SK-N-MC (cell line): ENCODE measurements at regions not wholly inside any gene's neighbourhood (a gene's known extent, or its start where the extent isn't known, plus 50 kb on each side); places are given as distances from the start of the nearest gene placed in this dataset.

Source experiments
- DNase-seq: peaks from one replicate; pipeline ENCODE4 v3.0.0-alpha.2; 2011; ENCODE audit warnings: low read depth, low spot score
- H3K27ac ChIP-seq: fragments of 200-600 bp; sonication (generic); 2 replicates; pipeline ENCODE4 v1.5.1; 2016; ENCODE audit warnings: mixed run types
- H3K36me3 ChIP-seq: fragments of 200-600 bp; sonication (generic); 2 replicates; pipeline ENCODE4 v1.6.1; 2017; ENCODE audit warnings: antibody characterized with exemption, low read length, mixed read lengths; ENCODE audit not compliant: insufficient read depth
- H3K4me3 ChIP-seq: fragments of 200-600 bp; sonication (generic); 2 replicates; pipeline ENCODE4 v1.5.1; 2016
- H3K9ac ChIP-seq: fragments of 200-600 bp; sonication (generic); 2 replicates; pipeline ENCODE4 v1.8.0; 2017; ENCODE audit warnings: mixed run types, mixed read lengths; ENCODE audit not compliant: insufficient read length
- H3K9me3 ChIP-seq: fragments of 200-600 bp; sonication (generic); 2 replicates; pipeline ENCODE4 v1.6.1; 2017; ENCODE audit warnings: low read depth, mild to moderate bottlenecking, antibody characterized with exemption, low read length, moderate library complexity, mixed read lengths
- EZH2 ChIP-seq: fragments of 200-600 bp; sonication (generic); IDR thresholded peaks from one replicate; pipeline ENCODE4 v1.6.1; 2017; ENCODE audit warnings: antibody characterized with exemption
- FOXP2 ChIP-seq: optimal IDR thresholded peaks from 2 replicates; pipeline ENCODE3; 2011; ENCODE audit warnings: mild to moderate bottlenecking, moderate library complexity; ENCODE audit not compliant: insufficient read depth; ENCODE audit errors: extremely low read length, control extremely low read depth
- POLR2AphosphoS5 ChIP-seq: IDR thresholded peaks from 2 replicates; pipeline ENCODE4 v1.6.1; 2012; ENCODE audit warnings: mild to moderate bottlenecking, low read depth, low read length, borderline replicate concordance

GRCh38 chr6:108768166-108768555, 80.1 kb upstream of the ARMC2 start:
- Histone ChIP-seq H3K9ac (no peak overlapping the region), H3K4me3 (no peak overlapping the region), H3K27ac (no peak overlapping the region), H3K9me3 (no peaks in the 10 kb centered on the region), H3K36me3 (no peaks in the 10 kb centered on the region)
- TF ChIP-seq POLR2AphosphoS5 (no peak), EZH2 (no peak), FOXP2 (no peak)
- no peak for DNase-seq

DNA sequence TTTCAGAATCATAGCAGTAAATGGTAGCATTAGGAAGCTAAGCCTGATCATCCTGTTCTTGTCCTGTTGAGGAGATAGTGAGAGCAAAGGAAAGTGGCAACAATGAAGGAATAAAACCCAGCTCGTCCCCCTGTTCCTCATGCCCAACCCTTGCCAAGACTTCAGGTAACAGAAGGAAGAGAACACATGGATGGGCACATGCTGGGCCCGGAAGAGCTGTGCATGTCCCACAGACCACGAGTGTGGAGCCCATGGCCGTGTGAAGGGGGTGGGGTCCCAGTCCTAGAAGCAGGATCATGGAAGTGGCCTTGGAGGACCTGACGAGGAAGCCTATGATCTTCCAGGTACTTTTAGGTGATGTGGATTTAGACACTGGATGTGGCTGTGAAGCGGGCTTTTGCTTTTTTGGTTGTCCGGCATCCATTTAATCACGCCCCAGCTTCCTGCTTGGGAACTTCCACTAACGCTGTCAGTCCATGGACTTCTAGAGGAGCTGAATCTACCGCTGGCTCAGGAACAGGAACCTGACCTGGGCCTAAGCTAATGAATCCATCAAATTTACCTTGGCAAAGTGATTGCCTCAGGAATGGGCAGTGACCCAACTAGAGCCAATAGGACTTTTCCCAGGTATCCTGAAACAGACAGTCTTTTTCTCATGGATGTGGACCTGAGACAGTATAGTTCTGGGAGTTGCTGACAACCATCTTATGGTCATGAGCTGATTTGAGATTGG, 79.3 kb upstream of the ARMC2 start:
- TF ChIP-seq FOXP2: no peak
- no peak for TF ChIP-seq EZH2
- no peak for DNase-seq
- no peaks in the 10 kb centered on the region for H3K36me3 ChIP-seq
- no peak overlapping the region for H3K9ac ChIP-seq
- H3K4me3 ChIP-seq: no peak overlapping the region
- H3K27ac ChIP-seq: no peak overlapping the region
- H3K9me3 ChIP-seq: no peaks in the 10 kb centered on the region

DNA sequence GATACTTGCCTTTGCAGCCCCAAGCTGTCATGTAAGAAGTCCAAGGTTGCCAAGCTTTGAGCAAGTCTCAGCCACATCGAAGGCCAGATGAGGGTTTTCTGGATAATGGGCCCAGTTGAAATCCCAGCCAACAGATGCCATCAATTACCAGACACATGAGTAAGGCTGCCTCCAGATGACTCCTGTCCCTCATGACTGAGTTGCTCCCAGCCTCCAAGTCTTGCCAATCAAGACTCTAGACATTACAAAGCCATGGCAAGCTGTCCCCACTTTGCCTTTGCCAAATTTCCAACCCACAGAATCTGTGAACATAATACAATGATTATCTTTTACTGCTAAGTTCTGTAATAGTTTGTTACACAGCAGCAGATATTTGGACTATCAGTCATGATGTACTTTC, 76.8 kb upstream of the ARMC2 start:
- Histone ChIP-seq H3K27ac (no peak overlapping the region), H3K4me3 (no peak overlapping the region), H3K9ac (no peak overlapping the region), H3K36me3 (no peaks in the 10 kb centered on the region), H3K9me3 (no peaks in the 10 kb centered on the region)
- no peak for TF ChIP-seq POLR2AphosphoS5
- no peak for TF ChIP-seq FOXP2
- TF ChIP-seq EZH2: no peak
- DNase-seq: no peak

DNA sequence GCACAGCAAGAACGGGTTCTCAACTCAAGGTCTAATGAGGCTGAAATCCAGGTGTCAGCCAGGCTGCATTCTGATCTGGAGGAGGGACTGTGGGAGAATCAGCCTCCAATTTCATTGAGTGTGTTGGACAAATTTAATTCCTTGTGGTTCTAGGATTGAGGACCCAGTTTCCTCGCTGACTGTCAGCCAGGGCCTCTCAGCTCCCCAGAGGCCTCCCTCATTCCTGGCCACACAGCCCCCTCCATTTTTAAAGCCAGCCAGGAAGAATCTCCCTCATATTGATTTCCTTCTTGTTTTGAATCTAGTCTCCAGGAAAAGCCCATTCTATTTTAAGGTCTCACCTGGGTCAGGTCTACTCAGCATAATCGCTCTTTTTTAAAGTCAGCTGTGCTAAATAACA, 73.7 kb upstream of the ARMC2 start:
- Histone ChIP-seq H3K9ac (no peak overlapping the region), H3K36me3 (no peaks in the 10 kb centered on the region), H3K4me3 (no peak overlapping the region), H3K27ac (no peak overlapping the region), H3K9me3 (no peaks in the 10 kb centered on the region)
- no peak for TF ChIP-seq EZH2
- TF ChIP-seq POLR2AphosphoS5: no peak
- no peak for TF ChIP-seq FOXP2
- no peak for DNase-seq

DNA sequence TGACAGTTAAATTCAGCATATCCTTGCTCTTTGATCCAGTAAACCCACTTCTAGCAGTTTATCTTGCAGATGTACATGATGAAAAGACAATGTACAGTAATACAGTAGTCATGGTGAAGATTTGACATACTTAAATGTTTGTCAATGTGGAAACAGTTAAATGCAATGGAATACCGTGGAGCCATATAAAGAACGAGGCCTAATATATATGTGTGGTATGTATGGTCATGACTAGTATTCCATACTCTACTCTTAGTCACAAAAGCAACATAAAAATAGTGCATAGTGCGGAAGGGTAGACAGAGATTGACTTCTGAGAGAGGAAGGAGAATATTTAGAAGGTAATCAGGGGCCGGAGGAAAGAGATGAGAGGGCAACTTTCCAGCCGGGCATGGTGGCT, 70.7 kb upstream of the ARMC2 start:
- no peak for TF ChIP-seq EZH2
- TF ChIP-seq POLR2AphosphoS5: no peak
- TF ChIP-seq FOXP2: no peak
- Histone ChIP-seq H3K36me3 (no peaks in the 10 kb centered on the region), H3K9ac (no peak overlapping the region), H3K9me3 (no peaks in the 10 kb centered on the region), H3K27ac (no peak overlapping the region), H3K4me3 (no peak overlapping the region)
- DNase-seq: no peak

- DNase-seq: no peak
- no peaks in the 10 kb centered on the region for H3K36me3 ChIP-seq
- H3K4me3 ChIP-seq: no peak overlapping the region
- no peak overlapping the region for H3K9ac ChIP-seq
- H3K27ac ChIP-seq: no peak overlapping the region
- TF ChIP-seq FOXP2: no peak
- no peak for TF ChIP-seq POLR2AphosphoS5
- TF ChIP-seq EZH2: no peak
- no peaks in the 10 kb centered on the region for H3K9me3 ChIP-seq
Measured at GRCh38 chr6:108778421-108779186, 69.6 kb upstream of the ARMC2 start.

GRCh38 chr6:108779536-108780275, 68.5 kb upstream of the ARMC2 start:
- H3K9ac ChIP-seq: no peak overlapping the region
- no peaks in the 10 kb centered on the region for H3K36me3 ChIP-seq
- no peaks in the 10 kb centered on the region for H3K9me3 ChIP-seq
- no peak for TF ChIP-seq FOXP2
- no peak for TF ChIP-seq EZH2
- no peak for TF ChIP-seq POLR2AphosphoS5
- no peak overlapping the region for H3K4me3 ChIP-seq
- DNase-seq: no peak
- no peak overlapping the region for H3K27ac ChIP-seq

DNA sequence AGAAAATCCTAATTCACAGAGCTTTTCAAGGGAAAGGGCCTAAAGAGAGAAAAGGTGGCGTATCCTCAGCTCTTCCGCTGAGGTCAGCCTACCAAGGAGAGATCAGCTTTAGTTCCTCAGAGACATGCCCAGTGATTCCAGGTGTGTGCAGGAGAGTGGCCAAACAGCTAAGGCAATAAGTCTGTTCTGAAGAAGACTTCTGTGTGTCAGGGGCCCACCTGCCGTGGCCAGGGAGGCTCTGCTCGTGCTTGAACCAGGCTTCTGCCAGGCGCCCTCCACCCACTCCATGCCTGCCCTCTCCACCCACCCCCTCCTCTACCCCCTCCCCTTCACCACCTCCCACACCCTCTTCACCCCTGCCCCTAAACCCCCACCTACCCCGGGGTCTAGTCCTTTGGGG, 67.4 kb upstream of the ARMC2 start:
- DNase-seq: no peak
- Histone ChIP-seq H3K9me3 (no peaks in the 10 kb centered on the region), H3K36me3 (no peaks in the 10 kb centered on the region), H3K9ac (no peak overlapping the region), H3K27ac (no peak overlapping the region), H3K4me3 (no peak overlapping the region)
- TF ChIP-seq FOXP2 (no peak), POLR2AphosphoS5 (no peak), EZH2 (no peak)
